HuH-7 (cell line): ENCODE measurements at regions not wholly inside any gene's neighbourhood (a gene's known extent, or its start where the extent isn't known, plus 50 kb on each side); places are given as distances from the start of the nearest gene placed in this dataset.

ENCODE experiments used
- DNase-seq: peaks from one replicate; pipeline ENCODE4 v3.0.0; 2011; ENCODE audit warnings: low spot score

- DNase-seq = no peak
Observed at GRCh38 chr6:159479146-159479545, 213.9 kb downstream of the SOD2 start.

- DNase-seq = no peak
Observed at GRCh38 chr6:159473475-159474263, 219.4 kb downstream of the SOD2 start.

- DNase-seq = no peak
Observed at GRCh38 chr6:159470397-159470796, 222.6 kb downstream of the SOD2 start.

- no peak for DNase-seq
Observed at GRCh38 chr6:159469443-159469842, 223.6 kb downstream of the SOD2 start.

GRCh38 chr6:159468994-159469393, 224.0 kb downstream of the SOD2 start:
- DNase-seq = no peak

- no peak for DNase-seq
Observed at GRCh38 chr6:159467473-159468041, 225.5 kb downstream of the SOD2 start.

- DNase-seq = no peak
Observed at GRCh38 chr6:159466926-159467325, 226.1 kb downstream of the SOD2 start.

- no peak for DNase-seq
Observed at GRCh38 chr6:159464816-159465215, 228.2 kb downstream of the SOD2 start.

- no peak for DNase-seq
Observed at GRCh38 chr6:159463119-159463829, 229.8 kb downstream of the SOD2 start.

GRCh38 chr6:159462431-159462830, 230.6 kb downstream of the SOD2 start:
- DNase-seq = no peak

GRCh38 chr6:159461998-159462397, 231.0 kb downstream of the SOD2 start:
- no peak for DNase-seq

GRCh38 chr6:159461266-159461665, 231.8 kb downstream of the SOD2 start:
- no peak for DNase-seq

- no peak for DNase-seq
Observed at GRCh38 chr6:159460476-159460875, 232.6 kb downstream of the SOD2 start.

GRCh38 chr6:159456349-159456748, 236.7 kb downstream of the SOD2 start:
- DNase-seq = no peak

GRCh38 chr6:159455700-159456274, 237.3 kb downstream of the SOD2 start:
- no peak for DNase-seq

- no peak for DNase-seq
Observed at GRCh38 chr6:159450815-159451465, 242.1 kb downstream of the SOD2 start.

GRCh38 chr6:159446340-159446739, 246.7 kb downstream of the SOD2 start:
- DNase-seq = no peak

GRCh38 chr6:159445351-159445750, 247.7 kb downstream of the SOD2 start:
- no peak for DNase-seq

GRCh38 chr6:159444056-159444760, 248.8 kb downstream of the SOD2 start:
- no peak for DNase-seq

- no peak for DNase-seq
Observed at GRCh38 chr6:159443417-159443920, 249.6 kb downstream of the SOD2 start.

GRCh38 chr6:159441704-159441981, 251.4 kb downstream of the SOD2 start:
- DNase-seq = no peak
